GM18951 (cell line): ENCODE measurements at regions not wholly inside any gene's neighbourhood (a gene's known extent, or its start where the extent isn't known, plus 50 kb on each side); places are given as distances from the start of the nearest gene placed in this dataset.

Experiments used
- POLR2A ChIP-seq: IDR thresholded peaks from 4 replicates; pipeline ENCODE4 v1.6.1; 2011; ENCODE audit warnings: mild to moderate bottlenecking; ENCODE audit not compliant: insufficient read length, insufficient read depth; ENCODE audit errors: extremely low read depth
- in situ Hi-C: fragments of 300-500 bp; cut with MboI; formaldehyde crosslinking; loops from one replicate; pipeline ENCODE4 v1.12.0; 2022; ENCODE audit warnings: low sequenced_read_pairs, mixed read lengths, inconsistent platforms; ENCODE audit not compliant: unreplicated experiment

- in situ Hi-C loops, result no loop called here
- no peak for TF ChIP-seq POLR2A
Observed at GRCh38 chr3:72369681-72370080, 478.6 kb downstream of the SHQ1 start.

GRCh38 chr3:72368331-72368975, 479.8 kb downstream of the SHQ1 start:
- in situ Hi-C loops, result no loop called here
- TF ChIP-seq POLR2A, result no peak

GRCh38 chr3:72361990-72362389, 486.3 kb downstream of the SHQ1 start:
- in situ Hi-C loops, result no loop called here
- TF ChIP-seq POLR2A, result no peak

GRCh38 chr3:72359743-72360142, 488.5 kb downstream of the SHQ1 start:
- in situ Hi-C loops, result no loop called here
- TF ChIP-seq POLR2A, result no peak

GRCh38 chr3:72355168-72355567, 493.1 kb downstream of the SHQ1 start:
- in situ Hi-C loops, result no loop called here
- no peak for TF ChIP-seq POLR2A

- no peak for TF ChIP-seq POLR2A
- in situ Hi-C loops, result no loop called here
Observed at GRCh38 chr3:72354486-72354885, 493.8 kb downstream of the SHQ1 start.

GRCh38 chr3:72353236-72354128, 494.8 kb downstream of the SHQ1 start:
- in situ Hi-C loops, result no loop called here
- TF ChIP-seq POLR2A, result no peak

- in situ Hi-C loops, result no loop called here
Observed at GRCh38 chr3:72352176-72352575, 496.1 kb downstream of the SHQ1 start.

GRCh38 chr3:72351536-72351935, 496.7 kb downstream of the SHQ1 start:
- no peak for TF ChIP-seq POLR2A
- in situ Hi-C loops, result no loop called here

More at GRCh38 chr3:72352176-72352575, 496.1 kb downstream of the SHQ1 start:
- TF ChIP-seq POLR2A, result no peak

- in situ Hi-C loops, result no loop called here
- no peak for TF ChIP-seq POLR2A
Observed at GRCh38 chr3:72350761-72351505, 497.3 kb downstream of the SHQ1 start.

GRCh38 chr3:72348357-72348756, 499.9 kb downstream of the SHQ1 start:
- in situ Hi-C loops, result no loop called here
- no peak for TF ChIP-seq POLR2A

- in situ Hi-C loops, result no loop called here
- no peak for TF ChIP-seq POLR2A
Observed at GRCh38 chr3:72347819-72348319, 500.4 kb downstream of the SHQ1 start.

GRCh38 chr3:72346526-72346926, 501.7 kb downstream of the SHQ1 start:
- in situ Hi-C loops, result no loop called here
- TF ChIP-seq POLR2A, result no peak
